Skin epidermis (tissue), 12 donors: ENCODE measurements at regions not wholly inside any gene's neighbourhood (a gene's known extent, or its start where the extent isn't known, plus 50 kb on each side); places are given as distances from the start of the nearest gene placed in this dataset.
"Not testable (repeated sequence)": the region's sequence is repeated elsewhere in the genome, so short reads cannot be mapped to it uniquely, and the experiment has no call there.

ENCODE experiments used
- H3K27ac ChIP-seq, 21 experiments: fragments of 200-600 bp; sonication (generic) in 11 of 21; one replicate each; pipeline ENCODE4 v1.5.0; 2020; ENCODE audit warnings: mild to moderate bottlenecking in 3 of 21, inconsistent platforms in 2 of 21, moderate library complexity in 2 of 21
- H3K4me3 ChIP-seq, 7 experiments: fragments of 200-600 bp; sonication (generic) in 2 of 7; one replicate each; pipeline ENCODE4 v1.5.0; 2020; ENCODE audit warnings: inconsistent platforms in 2 of 7, mild to moderate bottlenecking in 2 of 7, moderate library complexity in 1 of 7

- H3K27ac ChIP-seq: no peak overlapping the region
- no peak overlapping the region for H3K4me3 ChIP-seq
Observed at GRCh38 chr16:35552763-35553162, 2093.4 kb downstream of the TP53TG3F start.

DNA sequence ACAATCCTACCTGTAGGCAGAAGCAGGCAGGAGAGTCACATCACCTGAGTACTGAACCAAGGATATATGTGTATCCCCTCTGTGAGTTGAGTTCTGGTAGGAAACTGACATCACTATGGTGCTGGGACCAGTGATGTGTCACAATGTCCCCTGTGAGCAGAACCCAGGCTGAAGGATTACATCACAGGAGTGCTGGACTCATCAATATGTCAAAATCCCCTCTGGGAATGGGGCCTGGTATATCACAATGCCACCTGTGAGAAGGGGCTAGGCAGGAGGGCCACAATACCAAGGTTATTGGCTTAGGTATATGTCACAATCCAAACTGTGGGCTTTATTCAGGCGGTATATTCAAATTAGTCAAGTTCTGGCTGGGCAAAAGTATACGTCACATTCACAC, 2098.3 kb downstream of the TP53TG3F start:
- H3K4me3 ChIP-seq: no peak overlapping the region
- no peak overlapping the region for H3K27ac ChIP-seq

DNA sequence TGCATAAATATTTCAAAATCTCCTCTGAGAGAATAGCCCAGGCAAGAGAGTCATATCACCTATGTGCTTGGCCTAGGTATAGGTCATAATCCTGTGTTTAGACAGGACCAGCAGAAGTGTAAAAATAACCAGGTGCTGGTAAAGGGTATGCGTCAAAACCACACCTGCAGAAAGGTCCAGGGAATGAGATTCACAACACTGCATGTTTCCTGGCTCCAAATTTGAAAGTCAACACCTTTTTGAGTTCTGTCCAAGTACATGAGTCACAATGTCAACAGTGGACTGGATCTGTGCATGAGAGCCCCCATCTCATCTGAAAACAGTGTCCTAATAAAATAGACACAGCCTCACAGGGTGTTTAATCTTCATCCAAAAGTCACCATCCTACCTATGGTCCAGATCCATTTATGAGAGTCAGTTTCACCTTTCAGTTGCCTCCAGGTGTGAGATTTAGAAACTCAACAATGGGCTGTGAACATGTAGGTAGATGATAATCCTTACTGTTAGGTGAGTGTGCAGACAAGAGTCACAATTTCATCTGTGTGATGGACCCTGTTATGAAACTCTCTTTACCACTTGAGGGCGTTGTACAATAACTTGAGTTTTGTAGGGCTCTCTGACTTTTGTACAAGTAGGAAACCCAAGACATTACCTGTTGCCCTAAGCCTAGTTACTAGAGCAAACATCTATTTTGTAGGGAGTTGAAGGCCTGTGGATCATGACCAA, 2100.7 kb downstream of the TP53TG3F start:
- Histone ChIP-seq H3K4me3 (no peak overlapping the region), H3K27ac (no peak overlapping the region)

DNA sequence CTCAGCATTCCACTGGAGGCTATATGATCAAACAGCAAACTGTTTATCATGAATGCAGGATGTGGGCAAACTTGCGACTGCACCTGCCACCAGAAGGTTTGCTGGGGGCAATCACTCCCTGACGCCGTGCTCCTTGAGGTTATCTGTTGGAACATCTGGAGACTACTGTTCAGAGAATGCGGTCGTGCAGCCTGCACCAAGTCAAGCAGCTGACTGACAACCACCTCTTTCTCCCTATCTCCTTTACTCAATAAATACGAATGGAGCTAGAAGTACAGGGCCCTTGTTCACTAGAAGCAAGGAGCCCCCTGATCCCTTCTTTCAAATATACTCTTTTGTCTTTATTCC, 2101.2 kb downstream of the TP53TG3F start:
- peak overlapping the region in 1 of 21 experiments; percentile 50 for H3K27ac ChIP-seq
- no peak overlapping the region for H3K4me3 ChIP-seq

DNA sequence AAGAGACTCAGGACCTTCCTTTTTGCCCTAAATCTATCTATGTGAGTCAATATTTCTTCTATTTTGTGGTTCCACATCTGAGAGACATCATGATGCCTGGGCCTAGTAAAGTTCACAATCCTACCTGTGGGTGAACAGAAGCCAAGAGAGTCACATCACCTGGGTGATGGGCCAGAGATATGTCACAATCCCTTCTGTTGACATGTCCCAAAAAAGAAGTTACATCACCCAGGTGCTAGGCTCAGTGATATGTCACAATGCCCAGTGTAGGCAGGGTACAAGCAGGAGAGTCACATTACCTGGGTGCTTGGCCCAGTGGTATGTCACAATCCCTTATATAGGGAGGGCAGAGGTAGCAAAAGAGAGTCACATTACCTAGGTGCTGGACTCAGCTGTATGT, 2101.9 kb downstream of the TP53TG3F start:
- H3K27ac ChIP-seq: no peak overlapping the region
- no peak overlapping the region for H3K4me3 ChIP-seq

GRCh38 chr16:35562471-35562870, 2103.1 kb downstream of the TP53TG3F start:
- peak overlapping the region in 3 of 21 experiments; percentile 5 to 52 (median 27) for H3K27ac ChIP-seq
- H3K4me3 ChIP-seq: no peak overlapping the region

DNA sequence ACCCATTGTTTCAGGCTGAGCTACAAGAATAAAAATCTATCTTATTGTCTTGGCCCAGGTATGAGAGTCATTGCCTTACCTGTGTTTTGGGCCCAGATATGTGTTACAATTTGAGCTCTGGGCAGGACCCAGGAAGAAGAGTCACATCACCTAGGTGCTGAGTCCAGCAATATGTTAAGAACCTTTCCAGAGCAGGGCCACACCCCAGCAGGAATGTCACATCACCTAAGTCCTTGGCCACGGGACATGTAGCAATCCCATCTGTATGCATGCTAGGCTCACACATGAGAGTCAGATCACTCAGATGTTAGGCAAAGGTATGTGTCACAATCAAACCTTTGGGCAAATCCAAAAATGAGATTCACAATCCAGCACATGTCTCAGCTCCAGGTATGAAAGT, 2103.5 kb downstream of the TP53TG3F start:
- H3K4me3 ChIP-seq: no peak overlapping the region
- H3K27ac ChIP-seq: peak overlapping the region in 2 of 21 experiments; percentile 5 to 52

GRCh38 chr16:35564148-35564547, 2104.7 kb downstream of the TP53TG3F start:
- H3K27ac ChIP-seq: peak overlapping the region in 2 of 21 experiments; percentile 1 to 39

DNA sequence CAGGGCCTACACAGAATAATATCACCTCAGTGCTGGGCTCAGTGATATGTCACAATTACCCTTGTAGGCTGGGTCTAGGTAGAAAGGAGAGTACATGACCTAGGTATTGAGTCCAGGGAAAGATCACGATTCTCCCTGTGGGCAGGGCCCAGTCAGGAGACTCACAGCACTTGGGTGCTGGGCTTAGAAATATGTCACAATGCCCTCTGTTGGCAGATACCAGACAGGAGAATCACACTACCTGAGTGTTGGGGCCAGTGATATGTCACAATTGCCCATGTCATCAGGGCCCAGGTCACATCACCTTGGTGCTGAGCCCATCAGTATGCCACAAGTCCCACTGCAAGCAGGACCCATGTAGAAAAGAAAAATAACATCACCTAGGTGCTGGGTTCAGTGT, 2105.5 kb downstream of the TP53TG3F start:
- Histone ChIP-seq H3K4me3 (no peak overlapping the region), H3K27ac (peak overlapping the region in 5 of 21 experiments; percentile 1 to 42 (median 37))

More at GRCh38 chr16:35564148-35564547, 2104.7 kb downstream of the TP53TG3F start:
- H3K4me3 ChIP-seq: no peak overlapping the region

DNA sequence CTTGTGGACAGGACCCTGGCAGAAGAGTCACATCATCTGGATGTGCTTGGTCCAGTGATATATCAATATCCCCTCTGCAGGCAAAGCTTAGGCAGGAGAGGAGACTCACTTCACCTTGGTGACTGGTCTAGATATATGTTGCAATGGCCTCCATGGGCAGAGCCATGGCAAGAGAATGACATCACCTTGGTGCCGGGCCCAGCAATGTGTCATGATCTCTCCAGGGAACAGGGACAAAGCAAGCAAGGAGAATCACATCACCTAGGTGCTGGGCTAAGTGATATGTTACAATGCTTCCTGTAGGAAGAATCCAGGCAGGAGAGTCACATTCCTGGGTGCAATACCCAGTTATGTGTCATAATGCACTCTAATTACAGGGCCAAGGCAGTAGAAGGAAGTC, 2106.2 kb downstream of the TP53TG3F start:
- no peak overlapping the region for H3K4me3 ChIP-seq
- peak overlapping the region in 3 of 21 experiments; percentile 37 to 42 (median 39) for H3K27ac ChIP-seq

- no peak overlapping the region for H3K27ac ChIP-seq
Observed at GRCh38 chr16:35569413-35569812, 2110.0 kb downstream of the TP53TG3F start.

DNA sequence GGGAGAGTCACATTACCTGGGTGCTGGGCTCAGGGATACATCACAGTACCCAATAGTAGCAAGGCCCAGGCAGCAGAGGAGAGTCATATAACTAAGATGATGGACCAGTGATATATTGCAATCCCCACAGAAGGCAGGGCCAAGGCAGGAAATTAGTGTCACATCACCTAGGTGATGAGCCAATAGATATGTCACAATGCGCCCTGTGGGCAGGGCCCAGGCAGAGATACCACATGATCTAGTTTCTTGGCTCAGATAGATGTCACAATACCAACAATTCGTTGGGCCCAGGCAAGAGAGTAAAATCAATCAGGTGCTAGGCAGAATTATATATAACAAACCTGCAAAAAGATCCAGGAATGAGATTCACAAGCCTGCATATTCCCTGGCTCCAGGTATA, 2111.5 kb downstream of the TP53TG3F start:
- Histone ChIP-seq H3K27ac (no peak overlapping the region), H3K4me3 (no peak overlapping the region)

More at GRCh38 chr16:35569413-35569812, 2110.0 kb downstream of the TP53TG3F start:
- no peak overlapping the region for H3K4me3 ChIP-seq

- Histone ChIP-seq H3K27ac (no peak overlapping the region), H3K4me3 (no peak overlapping the region)
Observed at GRCh38 chr16:35572186-35572585, 2112.8 kb downstream of the TP53TG3F start.

- H3K4me3 ChIP-seq: no peak overlapping the region
- no peak overlapping the region for H3K27ac ChIP-seq
Observed at GRCh38 chr16:35573407-35573806, 2114.0 kb downstream of the TP53TG3F start.

GRCh38 chr16:35574011-35574410, 2114.6 kb downstream of the TP53TG3F start:
- H3K4me3 ChIP-seq: no peak overlapping the region
- H3K27ac ChIP-seq: peak overlapping the region in 1 of 21 experiments; percentile 21

DNA sequence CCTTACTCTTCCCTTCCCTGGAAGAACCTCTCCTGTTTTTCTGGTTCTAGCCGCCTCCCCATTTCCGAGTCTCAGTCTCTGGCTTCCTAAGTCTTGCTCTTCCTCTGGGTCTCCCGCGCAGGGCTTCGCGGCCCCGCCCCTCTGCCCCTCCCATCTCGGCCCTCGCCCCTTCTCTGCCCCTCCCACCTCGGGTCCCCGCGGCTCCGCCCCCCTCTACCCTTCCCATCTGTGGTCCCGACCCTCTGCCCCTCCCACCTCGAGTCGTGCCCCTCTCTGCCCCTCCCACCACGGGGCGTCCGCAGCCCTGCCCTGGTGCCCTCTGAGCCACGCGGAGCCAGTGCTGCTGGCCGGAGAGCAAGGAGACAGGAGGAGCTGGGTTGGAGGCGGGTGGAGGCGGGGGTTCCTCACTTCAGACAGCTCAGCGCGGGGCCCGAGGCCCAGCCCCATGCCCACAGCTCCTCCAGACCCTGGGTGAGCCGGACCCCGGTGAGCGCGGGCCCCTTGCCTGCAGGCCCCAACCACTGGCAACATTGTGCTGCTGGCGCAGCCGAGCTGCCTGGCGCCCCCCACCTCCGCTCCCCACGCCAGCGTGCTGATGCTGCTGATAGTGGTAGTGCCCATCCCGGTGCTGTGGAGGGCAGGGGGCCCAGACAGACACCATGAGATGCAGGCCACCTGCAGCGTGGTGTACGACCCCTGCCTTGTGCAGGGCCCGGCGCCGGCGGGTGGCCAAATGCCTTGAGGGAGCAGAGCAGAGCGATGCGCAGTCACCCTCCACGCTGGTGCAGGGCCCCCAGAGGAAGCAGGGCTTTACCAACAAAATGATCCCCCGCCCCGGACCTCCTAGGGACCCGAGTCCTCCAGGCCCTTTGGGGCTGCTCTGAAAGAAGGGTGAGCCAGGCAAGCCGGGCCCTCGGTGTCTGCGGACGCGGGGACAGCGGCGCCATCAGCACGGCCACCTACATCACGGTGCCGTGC, 2115.3 kb downstream of the TP53TG3F start:
- Histone ChIP-seq H3K27ac (peak overlapping the region in 1 of 21 experiments; percentile 21), H3K4me3 (no peak overlapping the region)

DNA sequence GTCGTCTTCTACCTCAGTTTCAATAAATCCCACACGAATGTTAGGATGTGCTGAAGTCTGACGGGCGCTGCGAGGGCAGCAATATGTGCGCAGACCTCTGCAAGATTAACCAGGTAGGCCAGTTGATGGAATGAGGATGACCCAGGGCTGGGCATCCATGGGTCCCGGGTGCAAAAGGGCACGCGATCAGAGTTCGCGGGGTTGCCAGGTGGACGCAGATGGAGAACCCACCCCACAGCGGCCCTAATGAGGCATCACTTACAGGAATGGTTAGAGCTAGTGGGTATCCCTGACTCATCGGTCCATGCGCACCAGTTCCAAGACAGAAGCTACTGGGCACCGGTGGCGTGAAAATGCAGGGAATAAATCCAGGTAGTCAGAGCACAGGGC, 2116.0 kb downstream of the TP53TG3F start:
- Histone ChIP-seq H3K4me3 (no peak overlapping the region), H3K27ac (no peak overlapping the region)

DNA sequence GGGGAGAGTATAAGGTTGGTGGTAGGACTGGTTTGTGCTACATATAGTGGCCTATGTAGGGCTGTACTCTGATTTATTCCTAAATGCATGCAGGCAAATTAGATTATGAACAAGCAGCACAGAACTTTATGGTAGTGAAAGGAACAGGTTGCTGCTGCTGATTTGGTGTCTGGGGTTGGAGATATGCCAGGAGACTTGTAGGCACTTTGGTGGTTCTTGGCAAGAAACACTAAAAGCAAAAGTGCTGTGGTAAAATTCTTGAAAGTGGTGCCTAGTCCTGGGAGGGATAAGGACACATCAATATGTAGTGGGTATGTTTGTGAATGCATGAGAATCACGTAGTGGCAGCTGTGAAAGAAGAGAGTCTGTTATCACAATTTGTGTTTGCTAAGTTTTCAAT, 2126.0 kb downstream of the TP53TG3F start:
- no peak overlapping the region for H3K27ac ChIP-seq
- no peak overlapping the region for H3K4me3 ChIP-seq

- H3K4me3 ChIP-seq, H3K27ac ChIP-seq: not testable (repeated sequence)
Observed at GRCh38 chr16:35590913-35591312, 2131.5 kb downstream of the TP53TG3F start.

- H3K4me3 ChIP-seq: no peak overlapping the region
- H3K27ac ChIP-seq: no peak overlapping the region
Observed at GRCh38 chr16:35596467-35596866, 2137.1 kb downstream of the TP53TG3F start.
